ENCODE measurements at regions not wholly inside any gene's neighbourhood (a gene's known extent, or its start where the extent isn't known, plus 50 kb on each side); places are given as distances from the start of the nearest gene placed in this dataset.
A peak's percentile ranks its signal among the peaks of the same experiment; 100 is the strongest.

GRCh38 chr11:109106151-109106906 lies 315.7 kb upstream of the C11orf87 start:
- DNase-seq (ENCODE audit: low spot score), result no peak

GRCh38 chr11:109109150-109109549 lies 312.8 kb upstream of the C11orf87 start:
- no peak for DNase-seq (ENCODE audit: low spot score)

- no peak for DNase-seq (ENCODE audit: low spot score)
These were observed 312.2 kb upstream of the C11orf87 start for GRCh38 chr11:109109571-109110315.

DNA sequence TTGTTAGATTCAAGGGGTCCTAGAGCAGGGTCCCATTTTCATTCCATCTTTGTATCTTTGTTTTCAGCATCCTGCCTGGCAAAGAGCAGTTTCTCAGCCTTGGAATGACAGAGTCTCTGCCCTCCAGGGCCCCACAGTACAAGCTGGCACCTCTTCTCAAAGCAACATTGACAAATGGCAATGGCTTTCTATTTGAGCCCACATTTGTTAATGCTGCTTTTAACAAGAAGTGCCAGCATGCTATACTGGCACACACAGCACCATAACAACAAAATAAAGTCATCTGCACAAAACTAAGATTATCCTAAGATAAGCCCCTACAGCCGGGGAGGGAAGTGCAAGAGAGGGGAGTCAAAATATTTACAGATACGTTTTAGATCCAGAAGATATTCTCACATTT lies 309.7 kb upstream of the C11orf87 start:
- DNase-seq (ENCODE audit: low spot score), result no peak

- DNase-seq (ENCODE audit: low spot score), result no peak
These were observed 309.1 kb upstream of the C11orf87 start for GRCh38 chr11:109112821-109113280.

DNA sequence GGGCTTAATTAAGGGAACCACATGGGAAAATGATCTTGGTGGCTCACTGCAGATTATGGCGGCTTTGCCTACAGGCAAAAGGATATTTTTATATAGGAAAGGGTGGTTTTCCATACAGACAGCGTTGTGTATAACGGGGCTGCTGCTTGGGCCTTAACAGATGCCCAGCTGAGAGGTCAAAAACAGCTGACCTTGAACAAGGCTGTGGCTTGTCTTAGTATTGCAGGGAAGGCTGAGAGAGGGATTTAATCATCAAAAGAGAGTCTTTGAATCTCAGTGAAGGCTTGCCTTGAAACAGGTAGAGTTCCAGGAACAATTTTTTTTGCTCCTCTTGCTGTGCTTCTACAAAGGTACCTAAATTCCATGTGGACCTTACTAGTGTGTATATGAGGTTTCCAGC lies 301.6 kb upstream of the C11orf87 start:
- DNase-seq (ENCODE audit: low spot score), result no peak

DNA sequence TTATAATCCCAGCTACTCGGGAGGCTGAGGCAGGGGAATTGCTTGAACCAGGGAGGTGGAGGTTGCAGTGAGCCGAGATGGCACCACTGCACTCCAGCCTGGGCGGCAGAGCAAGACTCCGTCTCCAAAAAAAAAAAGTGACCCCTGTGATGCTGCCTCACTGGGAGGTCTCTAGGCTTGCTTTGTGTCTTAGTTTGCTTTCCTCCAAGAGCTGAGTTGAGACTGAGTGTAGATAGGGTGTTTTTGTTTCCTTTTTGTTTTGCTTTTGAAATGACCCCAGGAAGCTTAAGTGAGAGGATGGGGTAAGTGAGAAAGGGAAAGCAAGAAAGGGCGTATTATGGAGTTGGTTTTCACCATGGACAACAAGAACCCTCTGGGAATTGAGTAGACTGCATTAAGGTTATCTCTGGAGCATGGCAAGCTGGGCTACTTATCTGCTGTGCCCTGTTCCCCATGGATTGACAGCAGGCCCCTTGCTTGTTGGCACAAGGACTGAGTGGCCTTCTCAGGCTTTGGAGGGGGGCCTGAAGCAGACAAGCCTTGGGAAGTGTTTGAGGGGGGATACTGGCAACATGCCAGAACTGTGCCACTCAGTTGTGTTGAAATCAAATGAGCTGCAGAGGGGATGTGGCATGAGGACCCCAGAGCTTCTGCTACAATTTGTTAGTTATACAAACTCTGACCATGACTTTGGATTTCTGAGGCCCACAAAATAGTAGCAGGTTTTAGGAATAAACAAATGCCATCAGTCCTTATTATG lies 300.6 kb upstream of the C11orf87 start:
- DNase-seq (ENCODE audit: low spot score), result no peak

GRCh38 chr11:109123816-109124787 lies 297.9 kb upstream of the C11orf87 start:
- peak; percentile 74 for DNase-seq (ENCODE audit: low spot score)

- no peak for DNase-seq (ENCODE audit: low spot score)
These were observed 291.1 kb upstream of the C11orf87 start for GRCh38 chr11:109130910-109131309.

DNA sequence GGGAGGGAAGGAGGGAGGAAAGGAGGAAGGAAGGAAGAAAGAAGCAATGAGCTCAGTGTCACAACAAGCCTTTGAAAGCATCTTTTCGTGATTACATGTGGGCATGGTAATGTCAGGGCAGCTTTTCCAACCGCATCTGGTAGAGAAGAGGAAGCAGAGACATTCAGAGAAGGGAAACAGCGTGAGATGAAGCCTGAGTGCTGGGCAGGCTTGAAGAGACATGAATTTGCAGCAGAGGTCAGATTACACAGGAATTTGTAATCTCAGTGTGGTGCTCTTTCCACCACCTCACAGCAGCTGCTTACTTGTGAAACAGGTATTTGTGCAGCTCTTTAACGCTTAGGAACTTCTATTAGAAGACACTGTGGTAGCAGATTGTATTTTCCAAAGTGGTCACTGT lies 289.5 kb upstream of the C11orf87 start:
- DNase-seq (ENCODE audit: low spot score), result no peak

DNA sequence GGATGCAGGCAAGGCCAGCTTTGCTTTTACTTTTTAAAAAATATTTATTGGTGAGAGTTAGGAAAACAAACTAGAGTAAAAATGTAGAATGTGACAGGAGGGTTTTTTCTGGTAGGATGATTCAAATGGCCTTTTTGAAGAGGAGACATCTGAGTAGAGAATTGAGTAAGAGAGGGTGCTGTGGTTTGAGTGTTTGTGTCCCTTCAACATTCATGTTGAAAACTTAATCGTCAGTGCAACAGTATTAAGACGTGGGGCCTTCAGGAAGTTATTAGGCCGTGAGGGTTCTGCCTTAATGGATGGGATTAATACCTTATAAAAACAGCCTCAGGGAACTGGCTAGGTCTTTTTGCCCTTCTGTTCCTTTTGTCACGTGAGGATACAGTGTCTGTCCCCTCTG lies 288.8 kb upstream of the C11orf87 start:
- no peak for DNase-seq (ENCODE audit: low spot score)

- DNase-seq (ENCODE audit: low spot score), result no peak
These were observed 286.4 kb upstream of the C11orf87 start for GRCh38 chr11:109135627-109136026.

DNA sequence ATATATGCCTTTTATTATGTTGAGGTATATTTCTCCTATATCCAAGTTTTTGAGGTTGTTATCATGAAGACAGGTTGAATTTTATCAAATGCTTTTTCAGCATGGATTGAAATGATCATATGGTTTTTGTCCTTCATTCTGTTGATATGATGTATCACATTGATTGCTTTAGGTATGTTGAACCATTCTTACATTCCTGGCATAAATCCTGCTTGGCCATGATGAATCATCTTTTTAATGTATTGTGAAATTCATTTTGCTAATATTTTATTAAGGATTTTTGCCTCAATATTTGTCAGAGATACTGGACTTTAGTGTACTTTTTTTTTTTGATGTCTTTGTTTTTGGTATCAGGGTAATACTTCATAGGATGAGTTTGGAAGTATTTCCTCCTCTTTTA lies 283.8 kb upstream of the C11orf87 start:
- DNase-seq (ENCODE audit: low spot score), result no peak

- DNase-seq (ENCODE audit: low spot score), result no peak
These were observed 281.6 kb upstream of the C11orf87 start for GRCh38 chr11:109140426-109140825.

- no peak for DNase-seq (ENCODE audit: low spot score)
These were observed 281.0 kb upstream of the C11orf87 start for GRCh38 chr11:109140857-109141515.

- DNase-seq (ENCODE audit: low spot score), result no peak
These were observed 276.7 kb upstream of the C11orf87 start for GRCh38 chr11:109145287-109145686.

DNA sequence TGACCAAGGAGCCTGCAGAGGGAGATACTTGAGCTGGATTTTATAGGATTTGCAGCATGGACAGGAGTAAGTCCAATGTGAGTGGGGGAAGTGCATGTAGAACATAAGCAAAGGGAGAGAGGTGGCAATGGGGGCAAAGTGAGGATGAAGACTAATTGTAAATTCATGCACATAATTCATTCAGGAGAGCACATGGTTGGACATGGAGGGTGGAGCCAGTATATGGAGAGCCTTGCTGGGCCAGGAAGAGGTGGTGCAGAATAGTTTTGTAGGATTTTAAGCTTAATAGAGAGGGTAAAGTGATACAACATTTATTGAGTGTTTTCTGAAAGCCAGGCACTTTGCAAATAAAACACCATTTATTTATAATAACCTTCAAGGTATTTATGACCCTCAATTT lies 274.3 kb upstream of the C11orf87 start:
- DNase-seq (ENCODE audit: low spot score), result no peak

DNA sequence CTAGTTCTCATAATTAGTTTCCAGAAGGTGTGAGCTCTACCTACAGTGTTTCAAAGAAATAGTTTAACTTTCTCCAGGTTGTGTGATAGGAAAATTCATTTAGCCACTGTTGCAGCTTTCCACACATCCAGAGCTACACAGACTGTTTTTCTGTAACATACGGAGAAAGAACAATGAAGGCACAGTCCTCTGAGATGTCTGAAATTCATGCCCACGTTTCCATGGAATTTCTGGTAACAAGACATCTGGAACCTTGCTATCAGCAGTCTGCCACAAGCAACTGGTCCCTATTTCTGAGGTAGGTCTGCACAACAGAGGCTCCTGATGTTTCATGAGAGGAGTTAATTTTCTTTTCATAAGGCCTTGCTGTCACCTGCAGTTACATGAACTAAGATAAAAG lies 273.3 kb upstream of the C11orf87 start:
- DNase-seq (ENCODE audit: low spot score), result no peak

DNA sequence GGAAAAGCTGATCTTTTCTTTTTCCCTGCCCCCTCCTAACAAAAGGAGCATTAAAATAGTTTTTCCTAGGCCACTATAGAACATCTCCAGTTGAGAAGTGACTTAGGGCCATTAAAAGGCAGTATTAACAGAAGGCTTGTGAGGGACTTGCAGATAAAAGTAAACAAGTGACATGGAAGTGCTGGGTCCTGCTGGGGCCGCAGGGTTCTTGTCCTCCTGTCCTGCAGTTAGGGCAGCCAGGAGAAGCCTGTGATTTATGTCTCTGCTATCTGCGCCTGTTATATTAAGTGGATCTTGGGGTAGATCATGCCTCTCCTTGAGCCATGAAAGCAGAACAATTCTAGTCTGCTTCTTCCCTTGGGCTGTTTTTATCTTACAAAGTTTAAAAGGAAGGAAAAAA lies 271.4 kb upstream of the C11orf87 start:
- no peak for DNase-seq (ENCODE audit: low spot score)

DNA sequence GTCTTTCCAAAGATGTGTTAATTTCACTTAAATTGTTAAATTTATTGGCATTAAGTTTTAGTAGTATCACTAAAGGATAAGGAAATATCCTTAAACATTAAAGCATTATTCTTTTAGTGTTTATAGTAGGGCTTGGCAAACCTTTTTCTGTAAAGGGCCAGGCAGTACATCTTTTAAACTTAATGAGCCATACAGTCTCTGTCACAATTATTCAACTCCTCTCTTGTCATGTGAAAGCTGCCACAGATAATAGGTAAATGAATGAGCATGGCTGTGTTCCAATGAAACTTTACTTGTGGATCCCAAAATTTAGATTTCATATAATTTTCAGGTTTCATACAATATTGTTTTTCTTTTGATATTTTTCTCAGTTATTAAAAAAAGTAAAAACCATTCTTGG lies 268.2 kb upstream of the C11orf87 start:
- DNase-seq (ENCODE audit: low spot score), result no peak

DNA sequence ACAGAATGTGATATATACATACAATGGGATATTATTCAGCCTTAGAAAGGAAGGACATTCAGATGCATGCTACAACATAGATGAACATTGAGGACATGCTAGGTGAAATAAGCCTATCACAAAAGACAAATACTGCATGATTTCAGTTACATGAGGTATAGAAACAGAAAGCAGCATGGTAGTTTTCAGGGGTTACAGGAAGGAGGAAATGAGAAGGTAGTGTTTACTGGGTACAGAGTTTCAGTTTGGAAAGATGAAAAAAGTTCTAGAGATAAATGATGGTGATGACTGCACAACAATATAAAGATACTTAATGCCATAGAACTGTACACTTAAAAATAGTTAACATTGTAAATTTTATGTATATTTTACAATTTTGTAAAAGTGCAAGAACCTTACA lies 266.7 kb upstream of the C11orf87 start:
- DNase-seq (ENCODE audit: low spot score), result no peak
